Uterus (tissue), 3 donors: ENCODE measurements at regions not wholly inside any gene's neighbourhood (a gene's known extent, or its start where the extent isn't known, plus 50 kb on each side); places are given as distances from the start of the nearest gene placed in this dataset.

Experiments
- DNase-seq, 2 donors: peaks; one replicate each; pipeline ENCODE4 v3.0.0-alpha.2; 2019 to 2020
- H3K27ac ChIP-seq, 2 donors: fragments of 200-600 bp; sonication (generic); 1 replicate in 1 of 2; 2 replicates in 1 of 2; pipeline ENCODE4 v1.5.1; 2016 to 2018
- H3K27me3 ChIP-seq, 2 donors: fragments of 200-600 bp; sonication (generic); one replicate each; pipeline ENCODE4 v1.5.1; 2018 to 2019; ENCODE audit warnings: control low read depth in 1 of 2
- H3K36me3 ChIP-seq, 2 donors: fragments of 200-600 bp; sonication (generic); one replicate each; pipeline ENCODE4 v1.5.1; 2019; ENCODE audit warnings: control low read depth in 1 of 2
- H3K4me1 ChIP-seq, 2 donors: fragments of 200-600 bp; sonication (generic); one replicate each; pipeline ENCODE4 v1.5.1; 2018 to 2019; ENCODE audit warnings: control low read depth in 1 of 2
- H3K4me3 ChIP-seq, 2 donors: fragments of 200-600 bp; sonication (generic); 1 replicate in 1 of 2; 2 replicates in 1 of 2; pipeline ENCODE4 v1.5.1; 2018 to 2019; ENCODE audit warnings: mild to moderate bottlenecking in 1 of 2
- H3K9me3 ChIP-seq, 2 donors: fragments of 200-600 bp; sonication (generic); one replicate each; pipeline ENCODE4 v1.5.1; 2019; ENCODE audit warnings: control low read depth in 1 of 2
- POLR2A ChIP-seq, 2 donors: fragments of 450-650 bp; IDR thresholded peaks; one replicate each; pipeline ENCODE4 v1.6.1; 2016; ENCODE audit warnings: antibody characterized with exemption in 2 of 2, mild to moderate bottlenecking in 1 of 2, moderate library complexity in 1 of 2
- intact Hi-C: fragments of 100-400 bp; cut with DNase I; formaldehyde crosslinking; loops from one replicate; pipeline ENCODE4 v1.15.1; 2023; ENCODE audit warnings: low total_unique reads
- TF ChIP-seq, protein P1 (sequence below), 4 experiments: fragments of 200-600 bp in 2 of 4; fragments of 450-650 bp in 2 of 4; sonication (generic) in 2 of 4; IDR thresholded peaks; one replicate each; pipeline ENCODE4 v1.5.1; 2016 to 2019; ENCODE audit warnings: antibody characterized with exemption in 4 of 4, mild to moderate bottlenecking in 2 of 4, moderate library complexity in 1 of 4
- donor health status: DM: yes; HTN: yes; CAD: no.

DNA sequence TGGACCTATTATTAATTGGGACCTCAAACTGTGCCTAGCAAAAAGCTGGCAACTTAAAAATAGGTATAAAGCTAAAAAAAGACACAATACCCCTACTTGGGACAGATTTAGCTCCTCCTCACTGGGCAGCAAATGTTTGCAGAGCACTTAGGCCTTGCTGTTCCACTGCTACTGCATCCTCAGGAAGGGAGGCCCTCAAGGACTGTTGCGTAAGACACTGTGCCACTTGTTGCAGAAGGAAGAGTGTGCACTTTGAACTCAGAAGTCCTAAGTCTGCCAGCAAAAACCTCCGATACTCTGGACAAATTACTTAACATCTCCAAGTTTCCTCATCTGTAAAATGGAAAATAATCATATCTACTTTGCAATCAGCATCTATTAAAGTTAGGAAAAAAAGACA, 322.9 kb downstream of the BARHL2 start:
- H3K9me3 ChIP-seq = no peaks in the 10 kb centered on the region
- no peak overlapping the region for H3K27ac ChIP-seq
- no peaks in the 10 kb centered on the region for H3K4me1 ChIP-seq
- no peak overlapping the region for H3K4me3 ChIP-seq
- no peak for TF ChIP-seq POLR2A (IDR thresholded peaks at IDR 0.05)
- TF ChIP-seq, protein P1, sequence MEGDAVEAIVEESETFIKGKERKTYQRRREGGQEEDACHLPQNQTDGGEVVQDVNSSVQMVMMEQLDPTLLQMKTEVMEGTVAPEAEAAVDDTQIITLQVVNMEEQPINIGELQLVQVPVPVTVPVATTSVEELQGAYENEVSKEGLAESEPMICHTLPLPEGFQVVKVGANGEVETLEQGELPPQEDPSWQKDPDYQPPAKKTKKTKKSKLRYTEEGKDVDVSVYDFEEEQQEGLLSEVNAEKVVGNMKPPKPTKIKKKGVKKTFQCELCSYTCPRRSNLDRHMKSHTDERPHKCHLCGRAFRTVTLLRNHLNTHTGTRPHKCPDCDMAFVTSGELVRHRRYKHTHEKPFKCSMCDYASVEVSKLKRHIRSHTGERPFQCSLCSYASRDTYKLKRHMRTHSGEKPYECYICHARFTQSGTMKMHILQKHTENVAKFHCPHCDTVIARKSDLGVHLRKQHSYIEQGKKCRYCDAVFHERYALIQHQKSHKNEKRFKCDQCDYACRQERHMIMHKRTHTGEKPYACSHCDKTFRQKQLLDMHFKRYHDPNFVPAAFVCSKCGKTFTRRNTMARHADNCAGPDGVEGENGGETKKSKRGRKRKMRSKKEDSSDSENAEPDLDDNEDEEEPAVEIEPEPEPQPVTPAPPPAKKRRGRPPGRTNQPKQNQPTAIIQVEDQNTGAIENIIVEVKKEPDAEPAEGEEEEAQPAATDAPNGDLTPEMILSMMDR (IDR thresholded peaks at IDR 0.05) = no peak
- no peaks in the 10 kb centered on the region for H3K27me3 ChIP-seq
- no peak for DNase-seq
- no peaks in the 10 kb centered on the region for H3K36me3 ChIP-seq
- intact Hi-C loops = no loop called here

DNA sequence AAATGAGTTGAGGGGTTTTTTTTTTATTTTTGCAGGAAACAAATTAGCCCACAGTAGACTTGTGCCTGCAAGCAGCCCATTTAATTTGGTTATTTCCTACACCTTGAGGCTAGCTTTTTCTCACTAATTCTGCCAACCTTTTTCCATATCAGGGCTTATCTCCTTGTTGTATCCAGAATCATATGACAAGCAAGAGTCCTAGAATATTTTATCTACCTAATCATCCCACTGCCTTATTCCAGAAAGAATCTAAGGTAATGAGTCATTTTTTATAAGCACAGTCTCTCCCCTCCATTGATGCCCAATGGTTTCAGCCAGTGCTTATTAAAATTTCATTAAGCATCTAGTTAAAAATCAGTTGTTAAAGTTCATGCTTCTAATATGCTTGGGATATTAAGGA, 324.1 kb downstream of the BARHL2 start:
- H3K4me1 ChIP-seq = no peaks in the 10 kb centered on the region
- no peaks in the 10 kb centered on the region for H3K36me3 ChIP-seq
- no peak for TF ChIP-seq POLR2A (IDR thresholded peaks at IDR 0.05)
- TF ChIP-seq, protein P1 (IDR thresholded peaks at IDR 0.05) = no peak

DNA sequence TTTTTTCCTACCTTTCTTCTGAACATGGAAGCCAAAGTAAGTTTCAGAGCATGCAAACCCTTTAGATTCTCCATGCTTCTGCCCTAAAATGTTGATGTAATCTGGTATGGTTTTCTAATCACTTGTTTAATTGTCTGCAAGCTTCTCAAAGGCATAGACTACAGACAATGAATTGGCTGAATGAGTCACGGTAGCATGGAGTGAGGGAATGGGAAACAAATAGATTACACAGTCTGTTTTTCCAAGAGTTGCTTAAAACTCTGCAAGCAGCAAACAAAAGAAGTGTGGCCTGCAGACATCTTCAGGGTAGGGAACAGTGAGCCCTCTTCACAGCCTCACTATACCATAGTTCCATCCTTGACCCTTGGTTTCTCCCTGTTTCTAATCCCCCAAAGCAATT, 326.0 kb downstream of the BARHL2 start:
- no peak for DNase-seq
- Histone ChIP-seq H3K4me3 (no peak overlapping the region), H3K4me1 (no peaks in the 10 kb centered on the region), H3K9me3 (no peaks in the 10 kb centered on the region), H3K36me3 (no peaks in the 10 kb centered on the region), H3K27me3 (no peaks in the 10 kb centered on the region), H3K27ac (no peak overlapping the region)
- intact Hi-C loops = no loop called here
- TF ChIP-seq, protein P1 (IDR thresholded peaks at IDR 0.05) = no peak
- no peak for TF ChIP-seq POLR2A (IDR thresholded peaks at IDR 0.05)

More for the DNA sequence above, 324.1 kb downstream of the BARHL2 start:
- no peak overlapping the region for H3K27ac ChIP-seq
- no peak for DNase-seq
- no peak overlapping the region for H3K4me3 ChIP-seq
- no peaks in the 10 kb centered on the region for H3K9me3 ChIP-seq
- no peaks in the 10 kb centered on the region for H3K27me3 ChIP-seq
- intact Hi-C loops = no loop called here

DNA sequence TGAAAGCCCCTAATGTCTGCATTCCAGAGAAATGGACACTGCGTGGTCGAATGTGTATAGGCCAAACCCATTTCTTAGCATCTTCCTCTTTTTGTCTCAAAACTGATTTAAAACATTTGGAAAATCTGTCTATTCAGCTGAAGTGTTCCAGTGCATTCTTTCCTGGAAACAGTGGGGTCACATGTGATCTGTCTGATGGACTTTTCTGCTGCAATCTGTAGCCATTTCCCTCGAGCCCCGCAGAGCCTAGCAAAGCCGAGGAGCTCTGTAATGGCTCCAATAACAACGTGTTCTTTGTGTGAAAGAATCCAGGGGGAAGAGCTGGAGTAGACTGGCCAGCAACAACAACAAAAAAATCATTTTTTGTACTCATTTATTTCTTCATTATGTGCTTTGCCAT, 329.3 kb downstream of the BARHL2 start:
- no peak overlapping the region for H3K27ac ChIP-seq
- H3K27me3 ChIP-seq = no peaks in the 10 kb centered on the region
- TF ChIP-seq, protein P1 (IDR thresholded peaks at IDR 0.05) = no peak
- TF ChIP-seq POLR2A (IDR thresholded peaks at IDR 0.05) = no peak
- intact Hi-C loops = no loop called here
- no peak for DNase-seq
- H3K4me1 ChIP-seq = no peaks in the 10 kb centered on the region
- H3K36me3 ChIP-seq = no peaks in the 10 kb centered on the region
- H3K4me3 ChIP-seq = no peak overlapping the region
- no peaks in the 10 kb centered on the region for H3K9me3 ChIP-seq

DNA sequence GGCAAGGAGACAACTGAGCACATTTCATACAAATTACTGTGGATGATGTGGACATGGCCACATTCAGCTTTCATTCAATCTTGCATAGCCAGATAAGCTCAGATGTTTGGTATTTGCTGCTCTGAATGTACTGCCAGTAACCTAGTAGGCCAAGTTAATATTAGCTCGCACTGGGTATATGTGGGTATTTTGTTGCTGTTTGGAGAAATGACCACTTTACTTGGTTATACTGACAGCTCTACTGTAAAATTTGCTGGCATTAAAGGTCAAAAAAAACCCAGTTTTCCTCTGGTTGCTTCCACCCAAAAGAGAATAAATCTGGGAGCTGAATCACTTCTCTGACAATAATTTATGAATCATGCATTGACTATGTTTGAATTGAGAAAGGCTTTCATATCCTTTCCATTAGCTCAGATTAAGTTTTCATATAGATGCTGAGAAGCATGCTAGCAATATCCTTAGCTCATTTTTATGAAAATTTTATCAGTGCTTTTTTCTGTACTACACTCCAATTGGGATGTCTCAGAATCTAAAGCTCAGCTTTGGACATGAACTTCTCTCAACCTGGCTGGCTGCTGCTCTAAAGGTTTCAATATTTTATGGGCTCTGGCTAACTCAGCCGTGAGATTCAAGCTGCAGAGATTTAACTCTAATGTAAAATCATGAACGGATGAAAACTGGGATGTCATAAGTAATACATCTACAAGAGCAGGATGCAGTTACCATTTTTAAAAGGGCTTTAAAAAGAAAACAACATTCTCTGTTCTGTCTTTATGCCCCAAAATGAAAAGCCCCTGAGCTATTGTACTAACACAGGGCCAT, 330.0 kb downstream of the BARHL2 start:
- H3K4me3 ChIP-seq = no peak overlapping the region
- no peak for TF ChIP-seq POLR2A (IDR thresholded peaks at IDR 0.05)
- TF ChIP-seq, protein P1 (IDR thresholded peaks at IDR 0.05) = no peak
- H3K4me1 ChIP-seq = no peaks in the 10 kb centered on the region
- no peak for DNase-seq
- no peak overlapping the region for H3K27ac ChIP-seq
- intact Hi-C loops = no loop called here
- no peaks in the 10 kb centered on the region for H3K27me3 ChIP-seq
- no peaks in the 10 kb centered on the region for H3K9me3 ChIP-seq
- H3K36me3 ChIP-seq = no peaks in the 10 kb centered on the region
